Stimulated activated naive CD4-positive, alpha-beta T cell treated with Interleukin-2 at 50 U/mL for 16 hours (primary cell): ENCODE measurements at regions not wholly inside any gene's neighbourhood (a gene's known extent, or its start where the extent isn't known, plus 50 kb on each side); places are given as distances from the start of the nearest gene placed in this dataset.

Experiments used
- DNase-seq: peaks from one replicate; lab custom pipeline; 2025; lab: John Stamatoyannopoulos, UW

DNA sequence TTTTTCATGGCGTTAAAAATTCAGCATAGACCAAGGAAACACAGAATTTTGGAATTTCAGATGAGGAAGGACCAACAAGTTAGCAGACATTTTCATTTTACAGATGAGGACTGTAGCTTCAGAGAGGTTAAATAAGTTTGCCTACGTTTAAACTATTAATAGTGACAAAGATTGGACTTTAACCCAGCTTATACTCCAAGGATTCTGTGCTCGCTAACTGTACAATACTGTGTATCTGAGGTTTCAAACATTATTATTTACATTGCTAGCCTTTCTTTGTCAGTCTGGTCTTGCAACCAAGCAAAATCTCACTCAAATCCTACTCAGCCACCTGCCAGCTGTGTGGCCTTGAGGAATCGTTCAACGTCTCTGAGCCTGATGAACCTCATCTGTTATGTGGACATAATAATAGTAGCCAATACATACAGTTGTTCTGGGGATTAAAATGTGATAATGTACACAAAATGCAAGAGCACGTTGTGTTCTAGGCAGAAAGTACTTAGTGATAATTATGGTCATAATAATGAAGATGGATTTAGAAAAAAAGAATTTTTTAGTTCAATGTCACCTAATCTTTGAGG, 462.4 kb upstream of the TRIB2 start:
- DNase-seq: no peak

- no peak for DNase-seq
These were observed 460.5 kb upstream of the TRIB2 start for GRCh38 chr2:12256206-12256605.

- DNase-seq: no peak
These were observed 459.3 kb upstream of the TRIB2 start for GRCh38 chr2:12257476-12257875.

- no peak for DNase-seq
These were observed 457.2 kb upstream of the TRIB2 start for GRCh38 chr2:12259493-12259892.

GRCh38 chr2:12261986-12262680, 454.6 kb upstream of the TRIB2 start:
- DNase-seq: no peak

DNA sequence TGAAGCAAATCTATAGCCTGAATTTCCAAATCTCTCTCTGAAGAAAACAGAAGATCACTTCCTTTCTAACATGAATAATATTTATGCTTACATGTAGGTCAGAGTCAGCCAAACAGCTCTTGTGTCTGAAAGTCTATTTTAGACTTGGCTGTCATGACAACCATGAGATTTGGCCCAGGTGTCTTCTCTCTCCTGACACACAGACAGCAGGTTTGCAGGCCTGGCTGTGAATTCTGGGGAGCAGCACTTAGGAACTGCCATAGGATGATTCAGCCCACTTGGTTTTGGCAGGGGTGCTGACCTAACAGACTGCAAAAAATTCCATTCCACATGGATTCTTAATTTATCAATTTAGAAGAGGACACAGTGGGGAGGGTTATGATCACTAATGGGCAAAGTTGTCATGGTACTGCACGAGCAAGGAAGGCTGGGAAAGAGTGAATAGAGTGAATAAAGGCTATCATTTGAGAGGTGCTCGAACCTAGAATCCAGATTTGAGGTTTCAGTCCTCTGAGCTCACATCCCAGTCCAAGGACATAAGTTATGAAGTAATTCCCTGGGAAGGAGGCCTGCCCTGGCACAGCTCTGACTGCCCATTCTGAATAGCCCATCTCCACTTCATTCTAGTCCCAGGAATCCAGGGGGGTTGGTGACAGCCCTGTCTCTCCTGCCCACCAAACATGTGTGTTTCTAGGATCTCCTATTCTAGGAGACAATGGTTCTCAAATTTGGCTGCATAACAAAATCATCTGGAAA, 453.9 kb upstream of the TRIB2 start:
- DNase-seq: no peak

GRCh38 chr2:12263730-12264129, 453.0 kb upstream of the TRIB2 start:
- no peak for DNase-seq

DNA sequence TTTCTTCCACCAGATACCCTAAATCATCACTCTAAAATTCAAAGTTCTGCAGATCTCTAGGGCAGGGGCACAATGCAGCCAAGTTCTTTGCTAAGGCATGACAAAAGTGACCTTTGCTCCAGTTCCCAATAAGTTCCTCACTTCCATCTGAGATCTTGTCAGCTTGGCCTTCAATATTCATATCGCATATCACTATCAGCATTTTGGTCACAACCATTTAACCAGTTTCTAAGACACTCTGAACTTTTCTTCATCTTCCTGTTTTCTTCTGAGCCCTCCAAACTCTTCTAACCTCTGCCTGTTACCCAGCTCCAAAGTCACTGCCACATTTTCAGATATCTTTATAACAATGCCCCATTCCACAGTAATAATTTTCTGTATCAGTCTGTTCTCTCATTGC, 452.6 kb upstream of the TRIB2 start:
- DNase-seq: no peak

GRCh38 chr2:12265646-12266045, 451.1 kb upstream of the TRIB2 start:
- DNase-seq: no peak

GRCh38 chr2:12267042-12267441, 449.7 kb upstream of the TRIB2 start:
- DNase-seq: no peak

- no peak for DNase-seq
These were observed 447.4 kb upstream of the TRIB2 start for GRCh38 chr2:12269041-12269972.

- no peak for DNase-seq
These were observed 445.7 kb upstream of the TRIB2 start for GRCh38 chr2:12270876-12271588.

- no peak for DNase-seq
These were observed 445.1 kb upstream of the TRIB2 start for GRCh38 chr2:12271589-12271984.

DNA sequence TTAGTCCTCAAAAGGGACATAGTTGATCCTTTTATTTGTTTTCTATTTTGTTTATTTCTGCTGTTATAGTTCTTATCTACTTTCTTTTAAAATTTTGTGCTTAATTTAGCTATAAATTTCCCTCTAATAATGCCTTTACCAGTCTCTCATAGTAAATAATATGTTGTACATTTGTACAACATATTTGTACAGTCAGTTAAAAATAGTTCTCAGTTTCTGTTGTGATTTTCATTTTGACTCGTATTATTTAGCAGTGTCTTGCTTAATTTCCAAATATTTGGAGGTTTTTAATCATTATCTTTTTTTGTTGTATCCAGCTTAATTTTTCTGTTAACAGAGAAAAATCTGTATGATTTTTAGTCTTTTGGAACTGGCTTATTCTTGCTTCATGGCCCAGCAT, 443.6 kb upstream of the TRIB2 start:
- DNase-seq: no peak

DNA sequence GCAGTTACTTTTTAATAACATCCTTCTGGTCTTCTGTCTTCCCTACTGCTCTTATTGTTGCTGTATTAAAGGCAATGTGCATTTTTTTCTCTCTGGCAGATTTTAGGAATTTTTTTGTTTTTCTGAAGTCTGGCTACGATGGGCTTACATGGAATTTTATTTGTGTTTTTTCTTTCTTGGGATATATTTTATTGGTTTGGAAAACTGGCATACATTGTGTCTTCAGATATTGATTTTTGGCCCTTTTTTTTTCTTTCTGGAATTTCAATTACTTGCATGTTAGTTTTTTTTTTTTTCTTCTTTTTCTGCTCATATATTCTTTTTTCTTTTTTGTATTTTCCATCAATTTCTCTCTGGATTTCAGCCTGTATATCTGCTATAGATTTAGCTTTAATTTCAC, 442.1 kb upstream of the TRIB2 start:
- DNase-seq: no peak

DNA sequence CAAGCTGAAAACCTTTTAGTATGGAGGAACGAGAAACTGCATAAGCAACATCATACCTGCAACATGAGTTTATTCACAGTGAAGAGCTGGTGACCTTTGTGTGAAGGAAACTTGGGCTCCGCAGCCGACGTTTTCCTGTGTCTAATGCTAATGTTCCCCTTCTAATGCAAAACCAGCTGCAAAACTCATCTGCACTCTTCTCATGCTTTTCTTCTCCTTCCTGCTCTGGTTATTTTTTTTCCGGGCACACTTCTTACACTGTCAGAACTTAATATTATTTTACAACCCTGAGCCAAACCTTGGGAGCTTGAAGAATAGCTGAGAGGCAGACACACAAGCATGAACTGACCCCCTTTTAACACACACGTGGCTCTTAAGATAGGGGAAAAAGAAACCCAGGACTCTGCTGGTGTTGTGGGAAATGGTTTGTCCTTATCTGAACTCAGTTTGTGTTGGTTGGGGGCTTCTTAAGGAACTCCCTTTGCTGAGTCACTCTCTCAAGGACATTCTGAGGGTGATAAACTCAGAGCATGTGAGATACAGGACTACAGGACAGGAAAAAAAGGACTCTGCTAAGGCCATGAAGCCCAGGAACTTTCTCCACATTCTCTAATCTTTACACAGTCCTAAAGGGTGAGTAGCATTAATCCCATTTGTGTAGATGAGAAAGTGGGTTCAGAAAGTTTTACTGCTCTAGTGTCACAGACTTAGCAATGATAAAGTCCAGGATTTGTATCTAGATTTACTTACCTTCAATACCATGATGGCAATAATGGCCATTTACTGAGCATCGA, 439.3 kb upstream of the TRIB2 start:
- no peak for DNase-seq

GRCh38 chr2:12278217-12278750, 438.5 kb upstream of the TRIB2 start:
- DNase-seq: no peak

GRCh38 chr2:12282780-12283695, 433.7 kb upstream of the TRIB2 start:
- no peak for DNase-seq

- no peak for DNase-seq
These were observed 432.7 kb upstream of the TRIB2 start for GRCh38 chr2:12284037-12284436.
